ENCODE measurements at regions not wholly inside any gene's neighbourhood (a gene's known extent, or its start where the extent isn't known, plus 50 kb on each side); places are given as distances from the start of the nearest gene placed in this dataset.

GRCh38 chr2:225999692-226000091 lies 600.2 kb downstream of the NYAP2 start:
- H3K9me3 Mint-ChIP-seq, result no peaks in the 10 kb centered on the region
- no peaks in the 10 kb centered on the region for H3K27me3 ChIP-seq (ENCODE audit: control insufficient read depth in 1 of 2, insufficient read depth in 2 of 2, low read length in 2 of 2)
- ATAC-seq (ENCODE audit: poor library complexity) (no peak), DNase-seq (no peak)
- H3K4me3 ChIP-seq (ENCODE audit: low read length), result no peak overlapping the region
- no peaks in the 10 kb centered on the region for H3K4me1 ChIP-seq (ENCODE audit: insufficient read depth, low read length)
- intact Hi-C loops (cut with DNase I, micrococcal nuclease), result no loop called here
- no peak overlapping the region for H3K4me3 Mint-ChIP-seq
- no peaks in the 10 kb centered on the region for H3K36me3 Mint-ChIP-seq (ENCODE audit: low read depth)
- no peaks in the 10 kb centered on the region for H3K36me3 ChIP-seq (ENCODE audit: insufficient read depth, low read length)
- H3K27me3 Mint-ChIP-seq, result no peaks in the 10 kb centered on the region
- ChIA-PET CTCF (no interaction called here), POLR2A (no interaction called here)
- no peaks in the 10 kb centered on the region for H3K9me3 ChIP-seq (ENCODE audit: control insufficient read depth in 1 of 2, insufficient read depth in 1 of 2, low read length in 2 of 2)
- TF ChIP-seq CTCF (IDR thresholded peaks at IDR 0.05), result no peak
- H3K4me1 Mint-ChIP-seq (ENCODE audit: low read depth), result no peaks in the 10 kb centered on the region
- no peak overlapping the region for H3K27ac ChIP-seq (ENCODE audit: low read depth in 1 of 2, low read length in 2 of 2)
- no peak overlapping the region for H3K27ac Mint-ChIP-seq

- no peaks in the 10 kb centered on the region for H3K27me3 ChIP-seq (ENCODE audit: control insufficient read depth in 1 of 2, insufficient read depth in 2 of 2, low read length in 2 of 2)
- Mint-ChIP-seq H3K4me3 (no peak overlapping the region), H3K27me3 (no peaks in the 10 kb centered on the region), H3K27ac (no peak overlapping the region), H3K36me3 (ENCODE audit: low read depth) (no peaks in the 10 kb centered on the region), H3K4me1 (ENCODE audit: low read depth) (no peaks in the 10 kb centered on the region), H3K9me3 (no peaks in the 10 kb centered on the region)
- intact Hi-C loops (cut with DNase I, micrococcal nuclease), result no loop called here
- no peak overlapping the region for H3K27ac ChIP-seq (ENCODE audit: low read depth in 1 of 2, low read length in 2 of 2)
- H3K9me3 ChIP-seq (ENCODE audit: control insufficient read depth in 1 of 2, insufficient read depth in 1 of 2, low read length in 2 of 2), result no peaks in the 10 kb centered on the region
- ATAC-seq (ENCODE audit: poor library complexity) (no peak), DNase-seq (no peak)
- H3K4me3 ChIP-seq (ENCODE audit: low read length), result no peak overlapping the region
- H3K4me1 ChIP-seq (ENCODE audit: insufficient read depth, low read length), result no peaks in the 10 kb centered on the region
- ChIA-PET POLR2A (no interaction called here), CTCF (no interaction called here)
- no peaks in the 10 kb centered on the region for H3K36me3 ChIP-seq (ENCODE audit: insufficient read depth, low read length)
- no peak for TF ChIP-seq CTCF (IDR thresholded peaks at IDR 0.05)
Observed at GRCh38 chr2:225998653-225999052, 599.1 kb downstream of the NYAP2 start.

DNA sequence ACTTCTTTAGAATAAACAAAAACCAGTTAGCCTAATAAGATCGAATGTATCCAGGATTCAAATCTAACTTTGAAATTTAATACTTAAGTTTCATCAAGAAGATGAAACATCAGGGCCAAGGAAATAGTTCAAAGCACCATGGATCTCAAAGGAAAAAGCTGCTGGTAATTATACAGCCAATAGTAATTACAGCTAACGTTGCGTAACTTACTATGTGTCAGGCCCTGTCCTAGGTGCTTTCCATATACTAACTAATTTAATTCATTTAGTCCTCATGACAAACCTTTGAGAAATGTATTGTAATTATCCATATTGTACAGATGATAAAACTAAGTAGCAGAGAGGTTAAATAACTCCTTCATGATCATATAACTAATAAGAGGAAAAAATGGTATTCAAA lies 598.6 kb downstream of the NYAP2 start:
- CTCF ChIA-PET, result no interaction called here
- Histone ChIP-seq H3K27me3 (ENCODE audit: control insufficient read depth in 1 of 2, insufficient read depth in 2 of 2, low read length in 2 of 2) (no peaks in the 10 kb centered on the region), H3K9me3 (ENCODE audit: control insufficient read depth in 1 of 2, insufficient read depth in 1 of 2, low read length in 2 of 2) (no peaks in the 10 kb centered on the region), H3K4me1 (ENCODE audit: insufficient read depth, low read length) (no peaks in the 10 kb centered on the region), H3K27ac (ENCODE audit: low read depth in 1 of 2, low read length in 2 of 2) (no peak overlapping the region), H3K4me3 (ENCODE audit: low read length) (no peak overlapping the region), H3K36me3 (ENCODE audit: insufficient read depth, low read length) (no peaks in the 10 kb centered on the region)
- Mint-ChIP-seq H3K36me3 (ENCODE audit: low read depth) (no peaks in the 10 kb centered on the region), H3K4me1 (ENCODE audit: low read depth) (no peaks in the 10 kb centered on the region), H3K27me3 (no peaks in the 10 kb centered on the region), H3K4me3 (no peak overlapping the region), H3K9me3 (no peaks in the 10 kb centered on the region), H3K27ac (no peak overlapping the region)
- intact Hi-C loops (cut with DNase I, micrococcal nuclease), result no loop called here
- POLR2A ChIA-PET, result no interaction called here
- ATAC-seq (ENCODE audit: poor library complexity) (no peak), DNase-seq (no peak)
- TF ChIP-seq CTCF (IDR thresholded peaks at IDR 0.05), result no peak
